DOHH2 (cell line): ENCODE measurements at regions not wholly inside any gene's neighbourhood (a gene's known extent, or its start where the extent isn't known, plus 50 kb on each side); places are given as distances from the start of the nearest gene placed in this dataset.
"Not testable (repeated sequence)": the region's sequence is repeated elsewhere in the genome, so short reads cannot be mapped to it uniquely, and the experiment has no call there.

Source experiments
- H3F3A ChIP-seq: fragments of 200-600 bp; sonication (generic), shearing (Covaris generic); 2 replicates; pipeline ENCODE4 v1.6.0; 2016; ENCODE audit warnings: antibody characterized with exemption, mild to moderate bottlenecking; ENCODE audit not compliant: control insufficient read depth, insufficient read depth
- H3K27ac ChIP-seq: fragments of 200-600 bp; sonication (generic); 2 replicates; pipeline ENCODE4 v1.5.1; 2014; ENCODE audit warnings: low read depth, mild to moderate bottlenecking, low read length, moderate library complexity
- H3K27me3 ChIP-seq: fragments of 200-600 bp; sonication (generic); 2 replicates; pipeline ENCODE4 v1.6.1; 2014; ENCODE audit warnings: mild to moderate bottlenecking, low read length, mixed read lengths; ENCODE audit not compliant: control insufficient read depth
- H3K36me3 ChIP-seq: fragments of 200-600 bp; sonication (generic); 2 replicates; pipeline ENCODE4 v1.6.1; 2014; ENCODE audit warnings: mild to moderate bottlenecking, low read length, moderate library complexity, mixed read lengths; ENCODE audit not compliant: control insufficient read depth
- H3K4me1 ChIP-seq: fragments of 200-600 bp; sonication (generic); 2 replicates; pipeline ENCODE4 v1.6.1; 2014; ENCODE audit warnings: mild to moderate bottlenecking, low read length, mixed read lengths; ENCODE audit not compliant: control insufficient read depth
- H3K4me2 ChIP-seq: fragments of 200-600 bp; sonication (generic); 2 replicates; pipeline ENCODE4 v1.6.0; 2014; ENCODE audit warnings: mild to moderate bottlenecking, low read length, moderate library complexity
- H3K4me3 ChIP-seq: fragments of 200-600 bp; sonication (generic); 2 replicates; pipeline ENCODE4 v1.5.1; 2014; ENCODE audit warnings: mild to moderate bottlenecking, low read length, mixed read lengths
- H3K79me2 ChIP-seq: fragments of 200-600 bp; sonication (generic); 2 replicates; pipeline ENCODE4 v1.6.1; 2014; ENCODE audit warnings: mild to moderate bottlenecking, low read length, mixed read lengths; ENCODE audit not compliant: control insufficient read depth
- H3K9me2 ChIP-seq: fragments of 200-600 bp; sonication (generic); replicated peaks from 2 replicates; pipeline ENCODE4 v1.6.1; 2014; ENCODE audit warnings: mild to moderate bottlenecking, low read length, mixed read lengths; ENCODE audit not compliant: control insufficient read depth
- H3K9me3 ChIP-seq: fragments of 200-600 bp; sonication (generic); 2 replicates; pipeline ENCODE4 v1.6.1; 2014; ENCODE audit warnings: antibody characterized with exemption, low read length, mixed read lengths; ENCODE audit not compliant: control insufficient read depth, insufficient read depth
- H4K20me1 ChIP-seq: fragments of 200-600 bp; sonication (generic); 2 replicates; pipeline ENCODE4 v1.6.0; 2014; ENCODE audit warnings: low read depth, mild to moderate bottlenecking, antibody characterized with exemption, low read length, moderate library complexity; ENCODE audit not compliant: control insufficient read depth, insufficient read depth
- EZH2phosphoT487 ChIP-seq: fragments of 200-600 bp; sonication (generic); IDR thresholded peaks from 2 replicates; pipeline ENCODE4 v1.6.1; 2017; ENCODE audit warnings: borderline replicate concordance, mild to moderate bottlenecking, antibody characterized with exemption, low read length, moderate library complexity, mixed read lengths
- TF ChIP-seq, protein P1 (sequence below): fragments of 200-600 bp; sonication (generic); IDR thresholded peaks from one replicate; pipeline ENCODE4 v1.5.1; 2014; ENCODE audit warnings: antibody characterized with exemption, mild to moderate bottlenecking, low read depth, low read length; ENCODE audit not compliant: poor library complexity, severe bottlenecking

GRCh38 chr4:9608300-9608699 lies 164.1 kb downstream of the DEFB131A start:
- Histone ChIP-seq H3K27me3 (no peaks in the 10 kb centered on the region), H3K9me2 (no peaks in the 10 kb centered on the region), H3K36me3 (no peaks in the 10 kb centered on the region), H4K20me1 (no peaks in the 10 kb centered on the region), H3K9me3 (no peaks in the 10 kb centered on the region), H3K4me3 (no peak overlapping the region), H3K4me1 (no peaks in the 10 kb centered on the region), H3K4me2 (no peak overlapping the region), H3K79me2 (no peaks in the 10 kb centered on the region), H3F3A (no peaks in the 10 kb centered on the region), H3K27ac (no peak overlapping the region)
- TF ChIP-seq, protein P1, sequence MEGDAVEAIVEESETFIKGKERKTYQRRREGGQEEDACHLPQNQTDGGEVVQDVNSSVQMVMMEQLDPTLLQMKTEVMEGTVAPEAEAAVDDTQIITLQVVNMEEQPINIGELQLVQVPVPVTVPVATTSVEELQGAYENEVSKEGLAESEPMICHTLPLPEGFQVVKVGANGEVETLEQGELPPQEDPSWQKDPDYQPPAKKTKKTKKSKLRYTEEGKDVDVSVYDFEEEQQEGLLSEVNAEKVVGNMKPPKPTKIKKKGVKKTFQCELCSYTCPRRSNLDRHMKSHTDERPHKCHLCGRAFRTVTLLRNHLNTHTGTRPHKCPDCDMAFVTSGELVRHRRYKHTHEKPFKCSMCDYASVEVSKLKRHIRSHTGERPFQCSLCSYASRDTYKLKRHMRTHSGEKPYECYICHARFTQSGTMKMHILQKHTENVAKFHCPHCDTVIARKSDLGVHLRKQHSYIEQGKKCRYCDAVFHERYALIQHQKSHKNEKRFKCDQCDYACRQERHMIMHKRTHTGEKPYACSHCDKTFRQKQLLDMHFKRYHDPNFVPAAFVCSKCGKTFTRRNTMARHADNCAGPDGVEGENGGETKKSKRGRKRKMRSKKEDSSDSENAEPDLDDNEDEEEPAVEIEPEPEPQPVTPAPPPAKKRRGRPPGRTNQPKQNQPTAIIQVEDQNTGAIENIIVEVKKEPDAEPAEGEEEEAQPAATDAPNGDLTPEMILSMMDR = no peak
- TF ChIP-seq EZH2phosphoT487 = no peak

DNA sequence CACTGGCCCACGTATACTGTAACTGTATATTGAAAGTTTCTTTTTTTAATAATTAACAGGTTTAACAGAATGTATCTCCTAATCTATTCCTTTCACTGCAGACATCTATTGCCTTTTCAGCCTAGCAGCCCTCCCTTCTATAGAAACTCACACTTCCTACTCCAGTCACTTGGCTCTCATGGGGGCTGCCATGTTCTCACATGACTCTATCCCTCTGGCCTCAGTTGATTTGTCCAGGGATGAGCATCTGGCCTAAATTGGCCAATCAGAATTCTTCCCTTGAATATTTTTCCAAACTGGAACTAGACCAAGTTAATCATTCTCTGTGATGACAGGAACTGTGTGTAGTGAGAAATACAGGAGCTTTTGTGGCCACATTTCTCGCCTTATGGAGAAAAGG lies 166.1 kb downstream of the DEFB131A start:
- not testable (repeated sequence) for H3F3A ChIP-seq, H4K20me1 ChIP-seq

GRCh38 chr4:9611101-9611500 lies 166.9 kb downstream of the DEFB131A start:
- H4K20me1 ChIP-seq = no peaks in the 10 kb centered on the region
- no peak overlapping the region for H3K27ac ChIP-seq
- H3K9me2 ChIP-seq = no peaks in the 10 kb centered on the region
- no peaks in the 10 kb centered on the region for H3K9me3 ChIP-seq
- H3K79me2 ChIP-seq = no peaks in the 10 kb centered on the region
- H3K4me1 ChIP-seq = no peaks in the 10 kb centered on the region
- TF ChIP-seq, protein P1 = no peak
- H3K27me3 ChIP-seq = no peaks in the 10 kb centered on the region
- no peaks in the 10 kb centered on the region for H3K36me3 ChIP-seq
- no peak overlapping the region for H3K4me2 ChIP-seq
- H3F3A ChIP-seq = no peaks in the 10 kb centered on the region
- H3K4me3 ChIP-seq = no peak overlapping the region

More for the DNA sequence above, 166.1 kb downstream of the DEFB131A start:
- not testable (repeated sequence) for H3K4me2 ChIP-seq, H3K9me2 ChIP-seq, H3K79me2 ChIP-seq, H3K27ac ChIP-seq, H3K4me3 ChIP-seq, H3K9me3 ChIP-seq, H3K36me3 ChIP-seq, H3K27me3 ChIP-seq, H3K4me1 ChIP-seq

- H4K20me1 ChIP-seq, H3K36me3 ChIP-seq, H3F3A ChIP-seq, H3K27ac ChIP-seq, H3K4me3 ChIP-seq, H3K27me3 ChIP-seq, H3K9me2 ChIP-seq, H3K4me2 ChIP-seq, H3K9me3 ChIP-seq, H3K4me1 ChIP-seq, H3K79me2 ChIP-seq: not testable (repeated sequence)
Measured at GRCh38 chr4:9636411-9636810, 145.0 kb upstream of the DRD5 start.
